SIG-M5 (cell line): ENCODE measurements at regions not wholly inside any gene's neighbourhood (a gene's known extent, or its start where the extent isn't known, plus 50 kb on each side); places are given as distances from the start of the nearest gene placed in this dataset.
"Not testable (repeated sequence)": the region's sequence is repeated elsewhere in the genome, so short reads cannot be mapped to it uniquely, and the experiment has no call there.

Experiments
- DNase-seq: peaks from one replicate; lab custom pipeline; 2025; lab: John Stamatoyannopoulos, UW

DNA sequence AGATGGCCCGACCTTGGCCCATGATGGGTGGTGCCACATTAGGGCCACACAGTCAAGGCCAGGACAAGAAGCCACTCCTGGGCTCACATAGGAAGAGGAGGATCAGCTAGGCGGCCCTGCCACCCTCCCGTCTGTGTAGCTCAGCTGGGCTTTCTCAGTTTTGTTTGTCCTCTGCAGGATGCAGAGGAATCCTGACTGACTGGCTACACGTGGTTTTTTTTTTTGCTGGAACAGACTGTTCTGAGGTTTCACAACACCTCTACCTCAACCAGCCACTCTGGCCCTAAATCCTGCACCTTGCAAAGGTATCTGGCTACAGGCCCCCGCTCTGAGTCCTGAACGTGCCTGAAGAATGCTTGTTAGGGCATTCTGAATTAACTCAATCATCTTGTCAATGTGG, 88.3 kb upstream of the MSX2 start:
- DNase-seq = no peak

- DNase-seq = no peak
Observed at GRCh38 chr5:174642816-174643405, 81.5 kb upstream of the MSX2 start.

DNA sequence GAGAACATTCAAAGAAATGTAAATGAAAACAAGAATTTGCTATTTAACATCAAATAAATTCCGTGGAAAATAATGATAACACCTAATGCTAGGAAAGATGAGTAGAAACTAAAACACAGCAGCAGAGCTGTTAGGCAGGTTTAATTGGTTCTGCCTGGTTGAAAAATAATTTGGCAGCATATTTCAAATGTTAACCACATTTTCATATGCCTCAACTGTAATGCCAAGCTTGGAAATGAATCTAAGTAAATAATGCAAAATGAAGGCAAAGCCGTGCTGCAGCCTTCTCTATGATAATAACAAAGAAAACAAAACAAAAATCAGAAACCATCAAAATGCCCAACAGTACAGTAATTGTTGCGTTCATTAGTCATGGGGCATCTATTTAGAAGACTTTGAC, 79.9 kb upstream of the MSX2 start:
- no peak for DNase-seq

DNA sequence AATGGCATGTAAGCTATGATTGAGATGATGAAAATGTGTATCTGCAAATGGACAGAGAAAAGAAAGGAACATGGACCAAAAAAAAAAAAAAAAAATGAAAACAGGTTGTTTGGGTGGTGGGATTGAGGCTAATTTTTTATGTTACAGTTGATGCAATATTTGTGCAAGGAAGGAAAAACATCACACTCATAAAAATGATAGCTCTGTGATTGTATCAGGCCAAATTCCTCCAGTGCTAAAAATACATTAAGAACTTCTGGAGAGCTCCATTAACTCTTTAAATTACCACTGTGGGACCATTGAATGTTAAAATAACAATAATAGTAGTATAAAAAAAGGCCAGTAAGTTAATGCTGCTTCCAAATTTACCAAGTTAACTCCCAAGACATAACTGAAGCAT, 79.5 kb upstream of the MSX2 start:
- no peak for DNase-seq

- no peak for DNase-seq
Observed at GRCh38 chr5:174645677-174646076, 78.7 kb upstream of the MSX2 start.

DNA sequence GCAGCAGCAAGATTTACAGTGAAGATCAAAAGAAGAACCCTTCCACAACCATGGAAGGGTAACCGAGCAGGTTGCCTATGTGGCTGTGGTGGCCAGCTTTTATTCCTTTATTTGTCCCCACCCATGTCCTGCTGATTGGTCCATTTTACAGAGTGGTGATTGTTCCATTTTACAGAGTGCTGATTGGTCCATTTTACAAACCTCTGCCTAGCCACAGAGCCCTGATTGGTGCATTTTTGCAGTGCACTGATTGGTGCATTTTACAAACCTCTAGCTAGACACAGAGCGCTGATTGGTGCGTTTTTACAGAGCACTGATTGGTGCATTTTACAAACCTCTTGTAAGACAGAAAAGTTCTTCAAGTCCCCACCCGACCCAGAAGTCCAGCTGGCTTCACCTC, 75.8 kb upstream of the MSX2 start:
- DNase-seq = not testable (repeated sequence)

- no peak for DNase-seq
Observed at GRCh38 chr5:174649391-174649790, 75.0 kb upstream of the MSX2 start.

- no peak for DNase-seq
Observed at GRCh38 chr5:174654442-174654841, 69.9 kb upstream of the MSX2 start.

GRCh38 chr5:174655351-174655750, 69.0 kb upstream of the MSX2 start:
- no peak for DNase-seq

- DNase-seq = no peak
Observed at GRCh38 chr5:174664180-174664850, 60.1 kb upstream of the MSX2 start.

GRCh38 chr5:174665347-174665746, 59.0 kb upstream of the MSX2 start:
- no peak for DNase-seq

DNA sequence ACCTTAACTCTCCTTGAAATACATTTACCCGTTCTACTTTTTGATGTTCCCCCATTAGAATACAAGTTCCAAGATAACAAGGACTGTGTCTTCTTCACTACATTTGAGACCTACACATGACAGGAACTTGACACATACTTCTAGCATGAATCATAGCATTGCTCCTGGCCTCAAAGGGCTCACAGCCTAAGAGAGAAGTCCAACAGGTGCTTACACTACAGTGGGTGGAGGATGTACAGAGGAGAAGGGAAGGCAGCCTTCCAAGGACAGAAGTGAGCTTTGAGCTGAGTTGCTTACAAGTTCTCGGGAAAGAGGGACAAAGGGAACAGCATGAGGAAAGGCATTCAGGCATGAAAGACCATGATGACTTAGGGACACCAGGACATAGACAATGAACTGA, 56.9 kb upstream of the MSX2 start:
- DNase-seq = no peak

DNA sequence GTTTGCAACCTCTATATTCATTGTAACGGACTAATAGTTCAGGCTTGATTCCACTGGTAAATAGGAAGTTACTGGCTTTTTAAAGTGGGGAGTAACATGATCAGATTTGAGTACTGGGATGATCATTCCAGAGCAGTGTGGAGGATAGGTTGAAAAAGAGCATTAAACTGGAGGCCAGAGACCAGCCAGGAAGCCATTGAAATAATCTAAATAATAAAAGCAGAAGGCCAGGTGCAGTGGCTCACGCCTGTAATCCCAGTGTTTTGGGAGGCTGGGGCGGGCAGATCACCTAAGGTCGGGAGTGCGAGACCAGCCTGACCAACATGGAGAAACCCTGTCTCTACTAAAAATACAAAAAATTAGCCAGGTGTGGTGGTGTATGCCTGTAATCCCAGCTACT, 56.0 kb upstream of the MSX2 start:
- DNase-seq = no peak
